B cell (primary cell): ENCODE measurements at regions not wholly inside any gene's neighbourhood (a gene's known extent, or its start where the extent isn't known, plus 50 kb on each side); places are given as distances from the start of the nearest gene placed in this dataset.

Experiments used
- CTCF ChIP-seq: fragments of 200-600 bp; IDR thresholded peaks from one replicate; pipeline ENCODE4 v1.8.0; 2022; ENCODE audit warnings: antibody characterized with exemption, mild to moderate bottlenecking
- EZH2 ChIP-seq: IDR thresholded peaks from 2 replicates; pipeline ENCODE4 v1.6.1; 2012; ENCODE audit warnings: borderline replicate concordance, low read depth, mild to moderate bottlenecking, moderate library complexity, low read length; ENCODE audit not compliant: insufficient read depth, poor library complexity, severe bottlenecking

- TF ChIP-seq CTCF (no peak), EZH2 (no peak)
Observed at GRCh38 chrX:114058988-114059418, 524.9 kb upstream of the HTR2C start.
